ENCODE measurements at regions not wholly inside any gene's neighbourhood (a gene's known extent, or its start where the extent isn't known, plus 50 kb on each side); places are given as distances from the start of the nearest gene placed in this dataset.

- TF ChIP-seq EZH2 (IDR thresholded peaks at IDR 0.05; ENCODE audit: insufficient read depth, poor library complexity, severe bottlenecking) (no peak), EZH2phosphoT487 (IDR thresholded peaks at IDR 0.05; ENCODE audit: insufficient read depth, low read depth) (no peak)
- Histone ChIP-seq H4K20me1 (ENCODE audit: insufficient read depth) (no peaks in the 10 kb centered on the region), H3F3A (ENCODE audit: insufficient read depth) (no peaks in the 10 kb centered on the region), H3K9me3 (ENCODE audit: low read depth) (no peaks in the 10 kb centered on the region), H3K79me2 (ENCODE audit: insufficient read depth) (no peaks in the 10 kb centered on the region), H3K4me3 (no peak overlapping the region), H3K9ac (no peak overlapping the region), H3K36me3 (ENCODE audit: low read depth) (no peaks in the 10 kb centered on the region), H3K27ac (no peak overlapping the region), H2AFZ (no peak overlapping the region), H3K4me1 (ENCODE audit: insufficient read depth) (no peaks in the 10 kb centered on the region), H3K9me2 (ENCODE audit: insufficient read depth) (no peaks in the 10 kb centered on the region), H3K27me3 (replicated peaks; ENCODE audit: insufficient read depth) (peaks cover 26% of the 10 kb centered on the region), H3K4me2 (ENCODE audit: unreplicated experiment) (no peak overlapping the region)
- in situ Hi-C loops (cut with MboI), result no loop called here
- 62 to 68% methylated on average over 11 of the region's 12 CpGs for WGBS, 2 experiments (ENCODE audit: low coverage in 1 of 2, low lambda C conversion rate in 2 of 2, missing lambda C conversion rate in 2 of 2)
- no peak for DNase-seq
These were observed 133.4 kb downstream of the JCAD start for GRCh38 chr10:29925771-29926692.

DNA sequence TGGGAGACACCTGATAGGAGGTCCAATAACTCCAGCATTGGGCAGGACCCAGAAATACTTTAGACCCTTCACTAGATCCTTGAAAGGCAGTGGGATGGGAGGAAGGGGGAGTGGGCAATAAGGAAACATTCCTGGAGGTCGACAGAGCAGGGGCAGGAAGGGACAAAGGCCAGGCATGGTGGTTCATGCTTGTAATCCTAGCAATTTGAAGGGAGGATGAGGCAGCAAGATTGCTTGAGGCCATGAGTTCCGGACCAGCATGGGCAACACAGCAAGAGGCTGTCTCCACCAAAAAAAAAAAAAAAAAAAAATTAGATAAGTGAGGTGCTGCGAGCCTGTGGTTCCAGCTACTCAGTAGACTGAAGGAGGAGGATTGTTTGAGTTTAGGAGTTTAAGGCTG is 134.9 kb downstream of the JCAD start:
- H3F3A ChIP-seq (ENCODE audit: insufficient read depth), result no peaks in the 10 kb centered on the region
- H3K27ac ChIP-seq, result no peak overlapping the region
- H3K79me2 ChIP-seq (ENCODE audit: insufficient read depth), result no peaks in the 10 kb centered on the region
- H3K9me3 ChIP-seq (ENCODE audit: low read depth), result no peaks in the 10 kb centered on the region
- WGBS, 2 experiments (ENCODE audit: low coverage in 1 of 2, low lambda C conversion rate in 2 of 2, missing lambda C conversion rate in 2 of 2), result 64% methylated on average over 3 of the region's 3 CpGs
- no peak overlapping the region for H3K4me2 ChIP-seq (ENCODE audit: unreplicated experiment)
- no peaks in the 10 kb centered on the region for H3K9me2 ChIP-seq (ENCODE audit: insufficient read depth)
- H3K27me3 ChIP-seq (replicated peaks; ENCODE audit: insufficient read depth), result peaks cover 42% of the 10 kb centered on the region
- H3K9ac ChIP-seq, result no peak overlapping the region
- TF ChIP-seq EZH2phosphoT487 (IDR thresholded peaks at IDR 0.05; ENCODE audit: insufficient read depth, low read depth) (no peak), EZH2 (IDR thresholded peaks at IDR 0.05; ENCODE audit: insufficient read depth, poor library complexity, severe bottlenecking) (no peak)
- in situ Hi-C loops (cut with MboI), result no loop called here
- no peaks in the 10 kb centered on the region for H3K4me1 ChIP-seq (ENCODE audit: insufficient read depth)
- no peaks in the 10 kb centered on the region for H3K36me3 ChIP-seq (ENCODE audit: low read depth)
- H4K20me1 ChIP-seq (ENCODE audit: insufficient read depth), result no peaks in the 10 kb centered on the region
- H3K4me3 ChIP-seq, result no peak overlapping the region
- no peak for DNase-seq
- H2AFZ ChIP-seq, result no peak overlapping the region

DNA sequence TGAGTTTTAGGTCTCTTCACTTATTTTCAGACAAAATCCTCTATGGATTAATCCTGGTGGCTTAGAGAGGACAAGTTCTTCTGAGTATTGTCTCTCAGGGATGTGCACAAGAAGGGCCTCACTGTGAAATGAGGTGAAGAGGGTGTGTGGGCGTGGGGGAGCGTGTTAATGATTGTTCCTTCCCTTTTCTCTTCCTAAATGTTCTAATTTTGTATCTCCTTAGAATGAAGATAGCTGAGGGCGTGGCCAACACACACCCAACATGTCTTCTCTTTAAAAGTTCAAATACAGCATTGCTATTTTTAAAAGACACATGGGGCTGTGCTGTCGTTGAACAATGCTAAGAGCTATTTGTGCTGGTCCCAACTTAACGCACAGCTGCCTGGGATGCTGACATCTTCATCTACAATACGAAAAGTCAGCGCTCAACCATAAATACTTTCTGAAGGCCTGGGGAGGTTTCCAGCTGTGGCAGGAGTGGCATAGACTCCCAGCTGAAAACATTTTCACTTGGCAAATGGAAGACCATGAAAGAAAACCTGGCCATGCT is 135.9 kb downstream of the JCAD start:
- H3K9me3 ChIP-seq (ENCODE audit: low read depth), result no peaks in the 10 kb centered on the region
- TF ChIP-seq EZH2phosphoT487 (IDR thresholded peaks at IDR 0.05; ENCODE audit: insufficient read depth, low read depth) (no peak), EZH2 (IDR thresholded peaks at IDR 0.05; ENCODE audit: insufficient read depth, poor library complexity, severe bottlenecking) (no peak)
- in situ Hi-C loops (cut with MboI), result no loop called here
- H3K79me2 ChIP-seq (ENCODE audit: insufficient read depth), result no peaks in the 10 kb centered on the region
- peaks cover 51% of the 10 kb centered on the region for H3K27me3 ChIP-seq (replicated peaks; ENCODE audit: insufficient read depth)
- no peak for DNase-seq
- H3K4me3 ChIP-seq, result no peak overlapping the region
- no peaks in the 10 kb centered on the region for H3K36me3 ChIP-seq (ENCODE audit: low read depth)
- no peak overlapping the region for H3K27ac ChIP-seq
- no peak overlapping the region for H2AFZ ChIP-seq
- H4K20me1 ChIP-seq (ENCODE audit: insufficient read depth), result no peaks in the 10 kb centered on the region
- no peaks in the 10 kb centered on the region for H3F3A ChIP-seq (ENCODE audit: insufficient read depth)
- no peaks in the 10 kb centered on the region for H3K9me2 ChIP-seq (ENCODE audit: insufficient read depth)
- H3K4me1 ChIP-seq (ENCODE audit: insufficient read depth), result no peaks in the 10 kb centered on the region
- WGBS, 2 experiments (ENCODE audit: low coverage in 1 of 2, low lambda C conversion rate in 2 of 2, missing lambda C conversion rate in 2 of 2), result 73 to 76% methylated on average over 7 of the region's 7 CpGs
- no peak overlapping the region for H3K4me2 ChIP-seq (ENCODE audit: unreplicated experiment)
- H3K9ac ChIP-seq, result no peak overlapping the region

DNA sequence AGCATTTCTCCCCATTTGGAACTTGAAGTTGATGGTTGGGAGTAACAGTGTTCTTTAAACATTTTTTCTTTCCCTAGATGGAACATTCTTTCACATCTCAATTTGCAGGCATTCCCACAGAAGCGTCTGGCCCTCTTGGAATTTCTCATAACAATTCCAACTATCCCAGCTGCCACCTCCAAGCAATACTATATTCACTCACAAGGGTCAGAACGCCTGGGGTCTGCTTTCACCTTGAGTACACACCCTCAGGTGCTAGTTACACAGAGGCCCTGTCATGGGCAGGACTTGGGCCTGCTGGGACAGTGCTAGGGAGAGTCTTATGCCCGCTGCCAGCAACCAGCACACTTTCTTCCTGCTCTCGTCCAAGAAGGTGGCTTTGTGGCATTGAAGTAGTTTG is 136.5 kb downstream of the JCAD start:
- Histone ChIP-seq H3F3A (ENCODE audit: insufficient read depth) (no peaks in the 10 kb centered on the region), H3K79me2 (ENCODE audit: insufficient read depth) (no peaks in the 10 kb centered on the region), H3K27ac (no peak overlapping the region), H3K9me2 (ENCODE audit: insufficient read depth) (no peaks in the 10 kb centered on the region), H3K27me3 (replicated peaks; ENCODE audit: insufficient read depth) (peaks cover 51% of the 10 kb centered on the region), H3K4me3 (no peak overlapping the region), H3K9me3 (ENCODE audit: low read depth) (no peaks in the 10 kb centered on the region), H3K4me1 (ENCODE audit: insufficient read depth) (no peaks in the 10 kb centered on the region), H4K20me1 (ENCODE audit: insufficient read depth) (no peaks in the 10 kb centered on the region), H3K36me3 (ENCODE audit: low read depth) (no peaks in the 10 kb centered on the region), H3K4me2 (ENCODE audit: unreplicated experiment) (no peak overlapping the region), H3K9ac (no peak overlapping the region), H2AFZ (no peak overlapping the region)
- WGBS, 2 experiments (ENCODE audit: low coverage in 1 of 2, low lambda C conversion rate in 2 of 2, missing lambda C conversion rate in 2 of 2), result 62 to 67% methylated on average over 4 of the region's 4 CpGs
- no peak for DNase-seq
- in situ Hi-C loops (cut with MboI), result no loop called here
- TF ChIP-seq EZH2phosphoT487 (IDR thresholded peaks at IDR 0.05; ENCODE audit: insufficient read depth, low read depth) (no peak), EZH2 (IDR thresholded peaks at IDR 0.05; ENCODE audit: insufficient read depth, poor library complexity, severe bottlenecking) (no peak)

Measured in GM23248 (cell line).